CD4-positive, alpha-beta T cell treated with Interleukin-15 for 4 hours (primary cell): ENCODE measurements at regions not wholly inside any gene's neighbourhood (a gene's known extent, or its start where the extent isn't known, plus 50 kb on each side); places are given as distances from the start of the nearest gene placed in this dataset.
"Not testable (repeated sequence)": the region's sequence is repeated elsewhere in the genome, so short reads cannot be mapped to it uniquely, and the experiment has no call there.

Source experiments
- DNase-seq: peaks from one replicate; pipeline ENCODE4 v3.0.0-alpha.2; 2020; ENCODE audit warnings: low spot score

- DNase-seq = no peak
Observed at GRCh38 chr10:44173608-44173894, 211.3 kb downstream of the CXCL12 start.

- no peak for DNase-seq
Observed at GRCh38 chr10:44172883-44173607, 211.9 kb downstream of the CXCL12 start.

- no peak for DNase-seq
Observed at GRCh38 chr10:44171765-44172164, 213.1 kb downstream of the CXCL12 start.

GRCh38 chr10:44168478-44168877 lies 216.4 kb downstream of the CXCL12 start:
- DNase-seq = no peak

GRCh38 chr10:44167752-44168151 lies 217.1 kb downstream of the CXCL12 start:
- no peak for DNase-seq

- no peak for DNase-seq
Observed at GRCh38 chr10:44166441-44166840, 218.5 kb downstream of the CXCL12 start.

GRCh38 chr10:44164251-44164956 lies 220.5 kb downstream of the CXCL12 start:
- no peak for DNase-seq

GRCh38 chr10:44161184-44161583 lies 223.7 kb downstream of the CXCL12 start:
- no peak for DNase-seq

- no peak for DNase-seq
Observed at GRCh38 chr10:44157574-44157973, 227.3 kb downstream of the CXCL12 start.

GRCh38 chr10:44154956-44155355 lies 229.9 kb downstream of the CXCL12 start:
- no peak for DNase-seq

- no peak for DNase-seq
Observed at GRCh38 chr10:44153918-44154670, 230.8 kb downstream of the CXCL12 start.

GRCh38 chr10:44143556-44143955 lies 241.3 kb downstream of the CXCL12 start:
- no peak for DNase-seq

GRCh38 chr10:44132361-44133289 lies 252.3 kb downstream of the CXCL12 start:
- DNase-seq = no peak

- DNase-seq = no peak
Observed at GRCh38 chr10:44126291-44126717, 258.6 kb downstream of the CXCL12 start.

GRCh38 chr10:44125879-44126278 lies 259.0 kb downstream of the CXCL12 start:
- DNase-seq = no peak

GRCh38 chr10:44118500-44118899 lies 266.4 kb downstream of the CXCL12 start:
- DNase-seq = no peak

GRCh38 chr10:44116474-44116873 lies 268.4 kb downstream of the CXCL12 start:
- DNase-seq = no peak

GRCh38 chr10:44115516-44115915 lies 269.4 kb downstream of the CXCL12 start:
- DNase-seq = no peak

GRCh38 chr10:44114441-44114840 lies 270.5 kb downstream of the CXCL12 start:
- DNase-seq = no peak

GRCh38 chr10:44112280-44112679 lies 272.6 kb downstream of the CXCL12 start:
- not testable (repeated sequence) for DNase-seq

- DNase-seq = no peak
Observed at GRCh38 chr10:44105696-44106095, 279.2 kb downstream of the CXCL12 start.

- DNase-seq = no peak
Observed at GRCh38 chr10:44102726-44103255, 282.1 kb downstream of the CXCL12 start.
